DOHH2 (cell line): ENCODE measurements at regions not wholly inside any gene's neighbourhood (a gene's known extent, or its start where the extent isn't known, plus 50 kb on each side); places are given as distances from the start of the nearest gene placed in this dataset.

Source experiments
- H3F3A ChIP-seq: fragments of 200-600 bp; sonication (generic), shearing (Covaris generic); 2 replicates; pipeline ENCODE4 v1.6.0; 2016; ENCODE audit warnings: antibody characterized with exemption, mild to moderate bottlenecking; ENCODE audit not compliant: control insufficient read depth, insufficient read depth
- H3K27ac ChIP-seq: fragments of 200-600 bp; sonication (generic); 2 replicates; pipeline ENCODE4 v1.5.1; 2014; ENCODE audit warnings: low read depth, mild to moderate bottlenecking, low read length, moderate library complexity
- H3K27me3 ChIP-seq: fragments of 200-600 bp; sonication (generic); 2 replicates; pipeline ENCODE4 v1.6.1; 2014; ENCODE audit warnings: mild to moderate bottlenecking, low read length, mixed read lengths; ENCODE audit not compliant: control insufficient read depth
- H3K36me3 ChIP-seq: fragments of 200-600 bp; sonication (generic); 2 replicates; pipeline ENCODE4 v1.6.1; 2014; ENCODE audit warnings: mild to moderate bottlenecking, low read length, moderate library complexity, mixed read lengths; ENCODE audit not compliant: control insufficient read depth
- H3K4me1 ChIP-seq: fragments of 200-600 bp; sonication (generic); 2 replicates; pipeline ENCODE4 v1.6.1; 2014; ENCODE audit warnings: mild to moderate bottlenecking, low read length, mixed read lengths; ENCODE audit not compliant: control insufficient read depth
- H3K4me2 ChIP-seq: fragments of 200-600 bp; sonication (generic); 2 replicates; pipeline ENCODE4 v1.6.0; 2014; ENCODE audit warnings: mild to moderate bottlenecking, low read length, moderate library complexity
- H3K4me3 ChIP-seq: fragments of 200-600 bp; sonication (generic); 2 replicates; pipeline ENCODE4 v1.5.1; 2014; ENCODE audit warnings: mild to moderate bottlenecking, low read length, mixed read lengths
- H3K79me2 ChIP-seq: fragments of 200-600 bp; sonication (generic); 2 replicates; pipeline ENCODE4 v1.6.1; 2014; ENCODE audit warnings: mild to moderate bottlenecking, low read length, mixed read lengths; ENCODE audit not compliant: control insufficient read depth
- H3K9me2 ChIP-seq: fragments of 200-600 bp; sonication (generic); replicated peaks from 2 replicates; pipeline ENCODE4 v1.6.1; 2014; ENCODE audit warnings: mild to moderate bottlenecking, low read length, mixed read lengths; ENCODE audit not compliant: control insufficient read depth
- H3K9me3 ChIP-seq: fragments of 200-600 bp; sonication (generic); 2 replicates; pipeline ENCODE4 v1.6.1; 2014; ENCODE audit warnings: antibody characterized with exemption, low read length, mixed read lengths; ENCODE audit not compliant: control insufficient read depth, insufficient read depth
- H4K20me1 ChIP-seq: fragments of 200-600 bp; sonication (generic); 2 replicates; pipeline ENCODE4 v1.6.0; 2014; ENCODE audit warnings: low read depth, mild to moderate bottlenecking, antibody characterized with exemption, low read length, moderate library complexity; ENCODE audit not compliant: control insufficient read depth, insufficient read depth
- EZH2phosphoT487 ChIP-seq: fragments of 200-600 bp; sonication (generic); IDR thresholded peaks from 2 replicates; pipeline ENCODE4 v1.6.1; 2017; ENCODE audit warnings: borderline replicate concordance, mild to moderate bottlenecking, antibody characterized with exemption, low read length, moderate library complexity, mixed read lengths
- TF ChIP-seq, protein P1 (sequence below): fragments of 200-600 bp; sonication (generic); IDR thresholded peaks from one replicate; pipeline ENCODE4 v1.5.1; 2014; ENCODE audit warnings: antibody characterized with exemption, mild to moderate bottlenecking, low read depth, low read length; ENCODE audit not compliant: poor library complexity, severe bottlenecking

DNA sequence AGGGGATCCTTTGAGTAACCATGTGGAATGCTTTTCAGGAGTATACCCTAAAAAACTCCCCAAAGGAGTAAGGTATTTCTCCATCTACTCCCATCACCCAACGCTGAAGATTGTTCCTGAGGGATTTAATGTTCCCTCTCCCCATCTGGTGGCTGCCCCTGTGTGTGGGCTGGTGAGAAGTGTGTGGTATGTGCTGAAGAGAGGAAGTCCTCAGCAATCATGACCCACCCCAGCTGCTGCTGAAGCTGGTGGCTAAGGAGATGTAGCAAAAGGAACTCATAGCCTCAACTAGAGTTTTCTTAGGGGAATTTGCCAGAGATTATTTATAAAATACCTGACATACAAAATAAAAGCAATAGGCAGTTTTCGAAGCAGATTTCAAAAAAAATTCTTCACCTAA, 114.3 kb upstream of the JAG1 start:
- Histone ChIP-seq H4K20me1 (no peaks in the 10 kb centered on the region), H3K27me3 (no peaks in the 10 kb centered on the region), H3F3A (no peaks in the 10 kb centered on the region), H3K9me3 (no peaks in the 10 kb centered on the region), H3K27ac (no peak overlapping the region), H3K4me2 (no peak overlapping the region), H3K9me2 (no peaks in the 10 kb centered on the region), H3K36me3 (no peaks in the 10 kb centered on the region), H3K4me3 (no peak overlapping the region), H3K4me1 (no peaks in the 10 kb centered on the region), H3K79me2 (no peaks in the 10 kb centered on the region)
- TF ChIP-seq, protein P1, sequence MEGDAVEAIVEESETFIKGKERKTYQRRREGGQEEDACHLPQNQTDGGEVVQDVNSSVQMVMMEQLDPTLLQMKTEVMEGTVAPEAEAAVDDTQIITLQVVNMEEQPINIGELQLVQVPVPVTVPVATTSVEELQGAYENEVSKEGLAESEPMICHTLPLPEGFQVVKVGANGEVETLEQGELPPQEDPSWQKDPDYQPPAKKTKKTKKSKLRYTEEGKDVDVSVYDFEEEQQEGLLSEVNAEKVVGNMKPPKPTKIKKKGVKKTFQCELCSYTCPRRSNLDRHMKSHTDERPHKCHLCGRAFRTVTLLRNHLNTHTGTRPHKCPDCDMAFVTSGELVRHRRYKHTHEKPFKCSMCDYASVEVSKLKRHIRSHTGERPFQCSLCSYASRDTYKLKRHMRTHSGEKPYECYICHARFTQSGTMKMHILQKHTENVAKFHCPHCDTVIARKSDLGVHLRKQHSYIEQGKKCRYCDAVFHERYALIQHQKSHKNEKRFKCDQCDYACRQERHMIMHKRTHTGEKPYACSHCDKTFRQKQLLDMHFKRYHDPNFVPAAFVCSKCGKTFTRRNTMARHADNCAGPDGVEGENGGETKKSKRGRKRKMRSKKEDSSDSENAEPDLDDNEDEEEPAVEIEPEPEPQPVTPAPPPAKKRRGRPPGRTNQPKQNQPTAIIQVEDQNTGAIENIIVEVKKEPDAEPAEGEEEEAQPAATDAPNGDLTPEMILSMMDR, result no peak
- TF ChIP-seq EZH2phosphoT487, result no peak

DNA sequence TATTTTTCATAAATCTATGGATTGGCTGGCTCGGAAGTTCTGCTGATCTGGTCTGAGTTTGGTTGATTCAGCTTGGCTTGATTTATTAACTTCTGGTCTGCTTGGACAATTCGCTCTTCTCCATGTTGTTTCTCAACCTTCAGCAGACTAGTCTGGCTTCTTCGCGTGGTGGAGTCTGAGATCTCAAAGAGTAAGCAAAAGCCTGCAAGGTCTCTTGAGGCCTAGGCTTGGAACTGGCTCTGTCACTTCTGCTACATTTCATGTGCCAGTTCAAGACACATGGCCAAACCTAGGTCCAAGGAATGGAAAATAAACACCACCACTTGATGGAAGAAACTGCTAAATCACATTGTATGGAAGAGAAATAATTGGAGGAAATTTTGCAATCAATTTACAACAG, 115.1 kb upstream of the JAG1 start:
- H3K79me2 ChIP-seq, result no peaks in the 10 kb centered on the region

DNA sequence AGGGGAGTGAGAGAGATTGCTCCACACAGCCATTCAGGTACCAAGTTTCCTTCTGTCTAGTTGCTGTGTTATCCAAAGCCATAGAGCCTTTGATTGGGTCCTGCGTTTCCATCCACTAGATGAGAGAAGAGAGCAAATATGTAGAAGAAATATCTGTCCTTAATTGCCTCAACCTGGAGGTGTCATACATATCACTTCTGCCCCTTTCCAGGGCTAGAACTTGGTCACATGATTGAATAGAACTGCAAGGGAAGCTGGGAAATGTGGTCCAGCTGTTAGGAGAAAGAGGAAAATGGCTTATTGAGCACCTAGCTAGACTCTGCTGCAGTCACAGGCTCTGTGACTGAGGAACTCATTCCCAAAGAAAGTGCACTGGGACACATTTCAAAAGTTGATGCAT, 115.6 kb upstream of the JAG1 start:
- no peaks in the 10 kb centered on the region for H3K79me2 ChIP-seq
- no peaks in the 10 kb centered on the region for H3K4me1 ChIP-seq
- H3K9me3 ChIP-seq, result no peaks in the 10 kb centered on the region
- H3K27ac ChIP-seq, result no peak overlapping the region
- no peaks in the 10 kb centered on the region for H4K20me1 ChIP-seq
- TF ChIP-seq, protein P1, result no peak
- no peak for TF ChIP-seq EZH2phosphoT487
- H3K36me3 ChIP-seq, result no peaks in the 10 kb centered on the region
- no peak overlapping the region for H3K4me2 ChIP-seq
- no peaks in the 10 kb centered on the region for H3F3A ChIP-seq
- no peak overlapping the region for H3K4me3 ChIP-seq
- no peaks in the 10 kb centered on the region for H3K9me2 ChIP-seq
- no peaks in the 10 kb centered on the region for H3K27me3 ChIP-seq

More for the DNA sequence above, 115.1 kb upstream of the JAG1 start:
- Histone ChIP-seq H4K20me1 (no peaks in the 10 kb centered on the region), H3K36me3 (no peaks in the 10 kb centered on the region), H3K27ac (no peak overlapping the region), H3K9me3 (no peaks in the 10 kb centered on the region), H3K4me3 (no peak overlapping the region), H3F3A (no peaks in the 10 kb centered on the region), H3K4me2 (no peak overlapping the region), H3K27me3 (no peaks in the 10 kb centered on the region), H3K9me2 (no peaks in the 10 kb centered on the region), H3K4me1 (no peaks in the 10 kb centered on the region)
- TF ChIP-seq, protein P1, result no peak
- TF ChIP-seq EZH2phosphoT487, result no peak

DNA sequence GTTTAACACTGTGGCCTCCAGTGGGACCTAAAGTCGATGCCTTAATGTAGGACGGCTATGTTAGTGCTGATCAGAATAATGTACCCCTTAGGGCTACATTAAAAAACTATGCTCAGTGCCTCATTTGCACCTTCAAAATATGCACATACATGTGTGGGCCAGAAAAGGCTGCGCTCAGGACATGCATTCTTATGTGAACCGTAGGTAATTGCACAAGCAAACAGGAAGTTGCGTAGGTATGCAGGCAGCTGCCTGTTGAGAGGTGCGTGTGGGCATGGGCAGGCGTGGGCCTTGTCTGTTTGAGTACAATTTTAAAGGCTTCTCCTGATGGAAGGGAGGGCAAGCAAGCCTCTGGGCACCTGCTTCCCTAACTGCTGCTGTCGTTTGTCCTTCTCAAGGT, 116.2 kb upstream of the JAG1 start:
- no peak for TF ChIP-seq EZH2phosphoT487
- Histone ChIP-seq H3K4me1 (no peaks in the 10 kb centered on the region), H3K27me3 (no peaks in the 10 kb centered on the region), H3K27ac (no peak overlapping the region), H3K9me2 (no peaks in the 10 kb centered on the region), H3K79me2 (no peaks in the 10 kb centered on the region), H4K20me1 (no peaks in the 10 kb centered on the region), H3F3A (no peaks in the 10 kb centered on the region), H3K4me3 (no peak overlapping the region), H3K36me3 (no peaks in the 10 kb centered on the region), H3K9me3 (no peaks in the 10 kb centered on the region), H3K4me2 (no peak overlapping the region)
